ENCODE measurements at regions not wholly inside any gene's neighbourhood (a gene's known extent, or its start where the extent isn't known, plus 50 kb on each side); places are given as distances from the start of the nearest gene placed in this dataset.

GRCh38 chr12:46711756-46712155, 114.0 kb downstream of the SLC38A4 start:
- DNase-seq (ENCODE audit: low read depth in 2 of 2): peak; percentile 36 to 45
- H3K4me1 ChIP-seq (ENCODE audit: control insufficient read depth, extremely low read depth, insufficient read depth, low read length): no peaks in the 10 kb centered on the region
- H3K4me2 ChIP-seq (ENCODE audit: extremely low read depth, insufficient read depth, low read length): no peak overlapping the region
- no peaks in the 10 kb centered on the region for H3K36me3 ChIP-seq (ENCODE audit: control insufficient read depth, insufficient read depth, low read length)
- H3K9ac ChIP-seq (ENCODE audit: insufficient read depth, low read length): no peak overlapping the region
- no peaks in the 10 kb centered on the region for H3K79me2 ChIP-seq (ENCODE audit: control insufficient read depth, insufficient read depth, low read length)
- TF ChIP-seq EZH2 (IDR thresholded peaks at IDR 0.05; ENCODE audit: low read length, missing control alignments): no peak
- TF ChIP-seq CTCF (conservative IDR thresholded peaks at IDR 0.05 in 1 of 2, IDR thresholded peaks at IDR 0.05 in 1 of 2; ENCODE audit: low read depth in 1 of 2, low read length in 2 of 2): no peak
- no peak overlapping the region for H3K4me3 ChIP-seq (replicated peaks in 1 of 4; ENCODE audit: control extremely low read depth in 1 of 4, insufficient read depth in 1 of 4, low read depth in 3 of 4, low read length in 4 of 4)
- H2AFZ ChIP-seq (ENCODE audit: low read length): no peak overlapping the region
- no peak overlapping the region for H3K27ac ChIP-seq (ENCODE audit: insufficient read depth, low read length)
- H3K9me3 ChIP-seq (ENCODE audit: control insufficient read depth, insufficient read depth, low read depth, low read length): no peaks in the 10 kb centered on the region
- H4K20me1 ChIP-seq (ENCODE audit: control insufficient read depth, extremely low read depth, insufficient read depth, low read length): no peaks in the 10 kb centered on the region
- no peaks in the 10 kb centered on the region for H3K27me3 ChIP-seq (ENCODE audit: control insufficient read depth, insufficient read depth, low read length)

- no peak for DNase-seq (ENCODE audit: low read depth in 2 of 2)
- Histone ChIP-seq H3K27ac (ENCODE audit: insufficient read depth, low read length) (no peak overlapping the region), H3K27me3 (ENCODE audit: control insufficient read depth, insufficient read depth, low read length) (no peaks in the 10 kb centered on the region), H3K9me3 (ENCODE audit: control insufficient read depth, insufficient read depth, low read depth, low read length) (no peaks in the 10 kb centered on the region), H2AFZ (ENCODE audit: low read length) (no peak overlapping the region), H4K20me1 (ENCODE audit: control insufficient read depth, extremely low read depth, insufficient read depth, low read length) (no peaks in the 10 kb centered on the region), H3K36me3 (ENCODE audit: control insufficient read depth, insufficient read depth, low read length) (no peaks in the 10 kb centered on the region), H3K4me2 (ENCODE audit: extremely low read depth, insufficient read depth, low read length) (no peak overlapping the region), H3K9ac (ENCODE audit: insufficient read depth, low read length) (no peak overlapping the region), H3K4me1 (ENCODE audit: control insufficient read depth, extremely low read depth, insufficient read depth, low read length) (no peaks in the 10 kb centered on the region), H3K79me2 (ENCODE audit: control insufficient read depth, insufficient read depth, low read length) (no peaks in the 10 kb centered on the region), H3K4me3 (replicated peaks in 1 of 4; ENCODE audit: control extremely low read depth in 1 of 4, insufficient read depth in 1 of 4, low read depth in 3 of 4, low read length in 4 of 4) (no peak overlapping the region)
- TF ChIP-seq EZH2 (IDR thresholded peaks at IDR 0.05; ENCODE audit: low read length, missing control alignments) (no peak), CTCF (conservative IDR thresholded peaks at IDR 0.05 in 1 of 2, IDR thresholded peaks at IDR 0.05 in 1 of 2; ENCODE audit: low read depth in 1 of 2, low read length in 2 of 2) (no peak)
Measured at GRCh38 chr12:46710125-46710743, 115.6 kb downstream of the SLC38A4 start.

GRCh38 chr12:46702581-46703344, 123.0 kb downstream of the SLC38A4 start:
- H3K79me2 ChIP-seq (ENCODE audit: control insufficient read depth, insufficient read depth, low read length): no peaks in the 10 kb centered on the region
- H3K4me1 ChIP-seq (ENCODE audit: control insufficient read depth, extremely low read depth, insufficient read depth, low read length): no peaks in the 10 kb centered on the region
- no peaks in the 10 kb centered on the region for H3K9me3 ChIP-seq (ENCODE audit: control insufficient read depth, insufficient read depth, low read depth, low read length)
- TF ChIP-seq CTCF (conservative IDR thresholded peaks at IDR 0.05 in 1 of 2, IDR thresholded peaks at IDR 0.05 in 1 of 2; ENCODE audit: low read depth in 1 of 2, low read length in 2 of 2): no peak
- TF ChIP-seq EZH2 (IDR thresholded peaks at IDR 0.05; ENCODE audit: low read length, missing control alignments): no peak
- no peak overlapping the region for H2AFZ ChIP-seq (ENCODE audit: low read length)
- H3K4me3 ChIP-seq (replicated peaks in 1 of 4; ENCODE audit: control extremely low read depth in 1 of 4, insufficient read depth in 1 of 4, low read depth in 3 of 4, low read length in 4 of 4): no peak overlapping the region
- no peaks in the 10 kb centered on the region for H4K20me1 ChIP-seq (ENCODE audit: control insufficient read depth, extremely low read depth, insufficient read depth, low read length)
- no peak overlapping the region for H3K9ac ChIP-seq (ENCODE audit: insufficient read depth, low read length)
- no peak overlapping the region for H3K27ac ChIP-seq (ENCODE audit: insufficient read depth, low read length)
- DNase-seq (ENCODE audit: low read depth in 2 of 2): peak; percentile 18 to 68
- H3K36me3 ChIP-seq (ENCODE audit: control insufficient read depth, insufficient read depth, low read length): no peaks in the 10 kb centered on the region
- H3K4me2 ChIP-seq (ENCODE audit: extremely low read depth, insufficient read depth, low read length): peak overlapping the region; percentile 32
- H3K27me3 ChIP-seq (ENCODE audit: control insufficient read depth, insufficient read depth, low read length): no peaks in the 10 kb centered on the region
